GM12891 (cell line): ENCODE measurements at regions not wholly inside any gene's neighbourhood (a gene's known extent, or its start where the extent isn't known, plus 50 kb on each side); places are given as distances from the start of the nearest gene placed in this dataset.

Experiments used
- DNase-seq: peaks from one replicate; pipeline ENCODE4 v3.0.0; 2011; ENCODE audit warnings: low spot score; ENCODE audit not compliant: insufficient read length
- FAIRE-seq: peaks from 2 replicates; lab custom pipeline; 2011; peaks lifted over from hg19 to GRCh38; lab: Jason Lieb, UNC
- PAX5 ChIP-seq: IDR thresholded peaks from 2 replicates; pipeline ENCODE4 v1.6.1; 2011; ENCODE audit warnings: low read length, moderate library complexity, mild to moderate bottlenecking; ENCODE audit not compliant: insufficient read depth, severe bottlenecking
- POLR2A ChIP-seq: IDR thresholded peaks from 2 replicates; pipeline ENCODE4 v1.6.1; 2011; ENCODE audit warnings: low read depth, low read length, control low read depth
- POLR2AphosphoS5 ChIP-seq: IDR thresholded peaks from 2 replicates; pipeline ENCODE4 v1.6.1; 2011; ENCODE audit warnings: low read depth, low read length, control low read depth
- POU2F2 ChIP-seq: IDR thresholded peaks from 2 replicates; pipeline ENCODE4 v1.6.1; 2011; ENCODE audit warnings: low read depth, mild to moderate bottlenecking, control low read depth, low read length, moderate library complexity
- SPI1 ChIP-seq: IDR thresholded peaks from 2 replicates; pipeline ENCODE4 v1.6.1; 2011; ENCODE audit warnings: low read depth, low read length, control low read depth
- TAF1 ChIP-seq: IDR thresholded peaks from 2 replicates; pipeline ENCODE4 v1.6.1; 2011; ENCODE audit warnings: low read depth, low read length, control low read depth

- FAIRE-seq (no peak), DNase-seq (no peak)
- TF ChIP-seq PAX5 = no peak
- no peak for TF ChIP-seq POU2F2
- no peak for TF ChIP-seq POLR2A
- TF ChIP-seq SPI1 = no peak
- no peak for TF ChIP-seq POLR2AphosphoS5
- no peak for TF ChIP-seq TAF1
Measured at GRCh38 chr9:23290973-23291372, 535.1 kb downstream of the ELAVL2 start.

GRCh38 chr9:23302281-23302680, 523.8 kb downstream of the ELAVL2 start:
- FAIRE-seq = no peak
- no peak for TF ChIP-seq POU2F2
- no peak for TF ChIP-seq PAX5
- no peak for TF ChIP-seq TAF1
- no peak for TF ChIP-seq POLR2AphosphoS5
- no peak for TF ChIP-seq POLR2A
- TF ChIP-seq SPI1 = no peak
- no peak for DNase-seq

GRCh38 chr9:23306731-23307130, 519.3 kb downstream of the ELAVL2 start:
- no peak for DNase-seq

GRCh38 chr9:23307731-23308513, 518.1 kb downstream of the ELAVL2 start:
- FAIRE-seq = no peak
- TF ChIP-seq TAF1 = no peak
- no peak for TF ChIP-seq POU2F2
- TF ChIP-seq POLR2A = no peak
- TF ChIP-seq PAX5 = no peak
- TF ChIP-seq POLR2AphosphoS5 = no peak
- no peak for TF ChIP-seq SPI1
- DNase-seq = no peak

More at GRCh38 chr9:23306731-23307130, 519.3 kb downstream of the ELAVL2 start:
- FAIRE-seq = no peak
- TF ChIP-seq SPI1 = no peak
- TF ChIP-seq PAX5 = no peak
- TF ChIP-seq POLR2AphosphoS5 = no peak
- no peak for TF ChIP-seq TAF1
- TF ChIP-seq POLR2A = no peak
- TF ChIP-seq POU2F2 = no peak

GRCh38 chr9:23309800-23310199, 516.2 kb downstream of the ELAVL2 start:
- TF ChIP-seq POU2F2 (no peak), PAX5 (no peak), SPI1 (no peak), POLR2A (no peak), TAF1 (no peak), POLR2AphosphoS5 (no peak)
- FAIRE-seq = no peak
- DNase-seq = no peak

- no peak for DNase-seq
- no peak for TF ChIP-seq PAX5
- no peak for TF ChIP-seq TAF1
- no peak for TF ChIP-seq POLR2A
- TF ChIP-seq POU2F2 = no peak
- TF ChIP-seq POLR2AphosphoS5 = no peak
- TF ChIP-seq SPI1 = no peak
- FAIRE-seq = no peak
Measured at GRCh38 chr9:23314247-23314646, 511.8 kb downstream of the ELAVL2 start.

GRCh38 chr9:23319092-23319491, 506.9 kb downstream of the ELAVL2 start:
- FAIRE-seq = no peak
- TF ChIP-seq PAX5 (no peak), TAF1 (no peak), SPI1 (no peak), POLR2AphosphoS5 (no peak), POU2F2 (no peak), POLR2A (no peak)
- no peak for DNase-seq

- TF ChIP-seq TAF1 (no peak), POU2F2 (no peak), SPI1 (no peak), POLR2AphosphoS5 (no peak), POLR2A (no peak), PAX5 (no peak)
- DNase-seq (no peak), FAIRE-seq (no peak)
Measured at GRCh38 chr9:23321049-23321448, 505.0 kb downstream of the ELAVL2 start.

- DNase-seq (no peak), FAIRE-seq (no peak)
- TF ChIP-seq POLR2A (no peak), SPI1 (no peak), TAF1 (no peak), POU2F2 (no peak), PAX5 (no peak), POLR2AphosphoS5 (no peak)
Measured at GRCh38 chr9:23322392-23322791, 503.6 kb downstream of the ELAVL2 start.

- no peak for DNase-seq
- TF ChIP-seq POLR2A (no peak), POLR2AphosphoS5 (no peak), TAF1 (no peak), SPI1 (no peak), POU2F2 (no peak), PAX5 (no peak)
- FAIRE-seq = no peak
Measured at GRCh38 chr9:23324511-23324910, 501.5 kb downstream of the ELAVL2 start.
